D341Med (cell line): ENCODE measurements at regions not wholly inside any gene's neighbourhood (a gene's known extent, or its start where the extent isn't known, plus 50 kb on each side); places are given as distances from the start of the nearest gene placed in this dataset.

Experiments
- DNase-seq: peaks from one replicate; pipeline ENCODE4 v3.0.0; 2012; ENCODE audit warnings: low spot score

DNA sequence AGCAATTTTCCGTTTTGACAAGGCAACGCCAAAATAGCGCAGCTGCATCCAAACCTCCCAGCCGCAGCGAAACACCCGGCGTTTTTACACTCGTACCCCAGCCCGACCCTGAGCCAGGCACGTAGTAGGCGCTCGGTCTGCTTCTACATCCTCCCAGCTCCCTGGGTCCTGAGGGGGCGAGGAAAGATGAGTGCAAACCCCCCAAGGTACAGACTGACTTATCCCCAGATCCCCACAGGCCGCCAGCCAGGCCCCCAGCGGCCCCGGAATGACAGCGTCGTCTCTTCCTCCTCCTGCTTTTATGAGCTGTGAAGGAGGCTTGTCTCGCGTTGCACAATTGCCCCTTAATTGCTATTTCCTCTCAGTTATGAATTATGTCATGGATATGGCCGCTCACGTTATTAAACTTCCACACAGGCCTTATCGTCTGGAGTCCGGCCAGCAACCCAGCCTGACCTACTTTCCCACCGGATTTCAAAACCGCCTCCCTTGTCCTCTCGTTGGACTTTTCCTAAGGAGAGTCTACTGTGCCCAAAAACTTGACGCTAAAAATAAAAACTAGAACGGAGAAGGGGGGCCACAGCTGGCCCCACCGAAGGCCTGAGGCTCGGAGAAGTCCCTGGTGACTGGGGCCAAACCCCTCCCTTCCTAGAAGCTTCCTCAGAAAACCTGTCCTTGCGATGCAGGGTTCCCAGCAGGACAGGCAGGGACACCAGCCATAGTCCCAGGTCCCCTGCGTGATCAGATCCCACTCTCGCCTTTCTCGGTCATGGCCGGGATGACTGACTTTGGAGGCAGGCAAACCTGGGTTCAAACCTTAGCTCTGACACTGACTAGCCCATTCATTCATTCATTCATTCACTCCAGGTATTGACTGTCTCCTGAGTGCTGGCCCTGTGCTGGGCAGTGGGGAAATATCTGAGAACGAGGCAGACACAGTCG, 130.9 kb upstream of the PTPN1 start:
- no peak for DNase-seq

DNA sequence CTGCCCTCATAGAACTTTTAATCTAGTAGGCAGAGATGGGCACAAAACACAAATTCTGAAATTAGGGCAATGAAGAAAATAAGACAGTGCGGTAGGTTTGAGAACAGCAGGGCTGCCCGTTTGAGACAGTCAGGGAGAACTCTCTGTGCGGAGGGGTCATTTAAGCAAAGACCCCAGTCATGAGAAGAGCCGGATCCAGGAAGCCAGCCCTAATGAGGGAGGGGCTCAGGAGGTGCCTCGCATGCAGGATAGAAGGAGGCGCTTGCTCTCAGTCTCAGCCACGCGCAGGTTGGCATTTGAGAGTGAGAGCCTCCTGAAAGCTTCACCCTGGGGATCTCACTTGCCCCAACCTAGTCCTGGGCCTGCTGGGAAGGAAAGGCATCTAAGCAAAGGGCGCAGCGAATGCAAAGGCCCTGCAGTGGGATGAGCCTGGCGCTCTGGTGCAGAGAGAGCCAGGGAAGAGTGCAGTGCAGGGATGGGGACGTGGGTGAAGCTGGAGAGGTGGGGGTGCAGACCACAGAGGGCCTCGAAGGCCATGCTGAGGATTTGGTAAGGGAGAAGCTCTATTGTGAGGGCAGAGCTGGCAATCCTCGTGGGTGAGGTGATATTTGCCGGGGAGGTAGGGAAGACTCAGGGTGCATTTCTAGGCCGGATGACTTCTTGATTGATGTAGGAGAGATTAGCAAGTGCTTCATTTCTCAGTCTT, 130.0 kb upstream of the PTPN1 start:
- no peak for DNase-seq

- peak; percentile 69 for DNase-seq
Measured at GRCh38 chr20:50380697-50381040, 129.5 kb upstream of the PTPN1 start.

DNA sequence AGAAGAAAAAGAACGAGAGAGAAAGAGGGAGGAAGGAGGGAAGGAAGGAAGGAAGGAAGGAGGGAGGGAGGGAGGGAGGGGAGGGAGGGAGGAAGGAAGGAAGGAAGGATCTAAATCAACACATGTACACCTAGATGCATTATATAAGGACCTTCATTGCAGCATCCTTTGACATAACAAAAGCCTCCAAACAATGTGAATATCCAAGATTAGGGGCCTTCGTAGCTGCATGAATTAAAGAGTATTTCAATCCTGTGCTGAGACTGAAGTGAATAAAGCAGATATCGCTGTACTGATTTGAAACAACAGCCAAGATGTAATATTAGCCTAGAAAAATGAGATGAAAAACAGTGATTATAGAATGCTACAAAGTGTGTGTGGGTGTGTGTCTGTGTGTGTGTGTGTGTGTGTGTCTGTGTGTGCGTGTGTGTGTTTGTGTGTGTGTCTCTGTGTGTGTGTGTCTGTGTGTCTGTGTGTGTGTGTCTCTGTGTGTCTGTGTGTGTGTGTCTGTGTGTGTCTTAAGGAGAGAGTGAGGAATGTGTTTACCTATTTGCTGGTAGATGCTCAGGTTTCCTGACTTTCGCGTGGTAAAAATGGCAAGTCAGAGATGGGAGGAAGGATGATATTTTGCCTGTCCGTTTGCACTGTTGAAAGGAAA, 129.0 kb upstream of the PTPN1 start:
- DNase-seq: no peak

- no peak for DNase-seq
Measured at GRCh38 chr20:50381771-50382593, 128.2 kb upstream of the PTPN1 start.

- DNase-seq: no peak
Measured at GRCh38 chr20:50385733-50386640, 124.2 kb upstream of the PTPN1 start.

DNA sequence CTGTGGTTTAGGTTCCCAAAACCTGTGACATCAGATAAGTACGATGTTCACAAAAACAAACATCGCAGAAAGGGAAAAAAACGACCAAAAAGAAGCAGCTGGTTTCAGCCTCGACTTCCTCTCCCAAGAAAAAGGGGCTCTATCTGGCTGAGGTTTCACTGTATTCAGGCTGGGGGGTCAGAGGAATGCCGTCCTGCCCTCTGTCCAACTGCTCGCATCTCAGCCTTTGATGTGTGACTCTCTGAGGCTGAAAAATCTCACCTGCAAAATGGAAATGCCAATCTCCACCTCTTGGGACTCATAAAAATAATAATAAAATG, 123.6 kb upstream of the PTPN1 start:
- no peak for DNase-seq

- DNase-seq: no peak
Measured at GRCh38 chr20:50387218-50387995, 122.8 kb upstream of the PTPN1 start.

GRCh38 chr20:50387996-50388332, 122.2 kb upstream of the PTPN1 start:
- no peak for DNase-seq

GRCh38 chr20:50388733-50389437, 121.3 kb upstream of the PTPN1 start:
- DNase-seq: no peak

DNA sequence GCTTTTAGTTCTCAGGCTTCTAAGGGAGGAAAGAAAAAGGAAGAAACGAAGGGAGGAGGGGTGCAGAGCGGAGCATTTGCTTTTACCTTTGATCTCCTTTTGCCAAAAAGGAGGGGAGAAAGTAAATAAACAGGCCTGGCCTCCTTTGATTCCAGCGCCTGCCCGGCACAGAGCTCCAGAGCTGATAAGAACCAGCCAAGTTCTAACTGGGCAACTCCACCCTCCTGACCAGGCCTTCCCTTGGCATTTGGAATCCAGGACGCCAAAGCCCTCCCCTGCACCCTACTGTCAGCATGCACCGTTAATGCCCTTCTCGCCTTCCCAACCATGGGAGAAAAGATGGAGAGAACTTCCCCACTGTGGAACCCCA, 120.8 kb upstream of the PTPN1 start:
- no peak for DNase-seq

- no peak for DNase-seq
Measured at GRCh38 chr20:50389808-50390684, 120.1 kb upstream of the PTPN1 start.

DNA sequence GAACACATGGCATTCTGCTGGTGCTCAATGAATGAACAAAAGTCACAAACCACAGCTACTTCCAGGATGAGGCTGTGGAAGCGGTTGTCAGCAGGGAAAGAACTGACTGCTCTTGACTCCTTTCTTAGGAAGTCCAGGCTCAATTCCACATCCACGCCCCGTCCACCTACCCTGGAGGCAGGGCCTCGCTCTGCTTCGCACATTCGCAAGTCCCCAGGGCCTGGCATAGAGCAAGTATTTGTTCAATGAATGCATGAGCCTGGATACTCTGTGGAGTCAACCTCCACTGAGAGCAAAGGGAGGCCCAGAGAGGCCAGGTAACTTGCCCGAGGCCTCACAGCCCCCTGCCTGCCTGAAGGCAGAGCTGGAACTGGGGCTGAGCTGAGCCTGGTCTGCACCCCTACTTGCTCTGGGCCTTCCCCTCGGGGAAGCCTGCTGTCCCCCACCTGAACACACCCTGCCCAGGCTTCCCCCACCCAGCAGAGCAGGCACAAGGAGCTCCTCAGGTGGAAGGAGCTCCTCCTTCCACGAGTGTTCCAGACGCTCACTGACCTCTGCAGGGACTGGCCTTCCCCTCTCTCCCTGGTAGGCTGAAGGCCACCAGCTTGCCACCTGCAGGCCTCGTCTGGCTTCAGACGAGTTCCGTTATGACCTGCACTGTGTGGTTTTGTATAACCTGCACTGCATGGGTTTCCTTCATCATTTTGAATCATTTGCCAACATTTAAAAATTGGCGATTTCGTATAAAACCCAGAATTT, 119.3 kb upstream of the PTPN1 start:
- DNase-seq: no peak

DNA sequence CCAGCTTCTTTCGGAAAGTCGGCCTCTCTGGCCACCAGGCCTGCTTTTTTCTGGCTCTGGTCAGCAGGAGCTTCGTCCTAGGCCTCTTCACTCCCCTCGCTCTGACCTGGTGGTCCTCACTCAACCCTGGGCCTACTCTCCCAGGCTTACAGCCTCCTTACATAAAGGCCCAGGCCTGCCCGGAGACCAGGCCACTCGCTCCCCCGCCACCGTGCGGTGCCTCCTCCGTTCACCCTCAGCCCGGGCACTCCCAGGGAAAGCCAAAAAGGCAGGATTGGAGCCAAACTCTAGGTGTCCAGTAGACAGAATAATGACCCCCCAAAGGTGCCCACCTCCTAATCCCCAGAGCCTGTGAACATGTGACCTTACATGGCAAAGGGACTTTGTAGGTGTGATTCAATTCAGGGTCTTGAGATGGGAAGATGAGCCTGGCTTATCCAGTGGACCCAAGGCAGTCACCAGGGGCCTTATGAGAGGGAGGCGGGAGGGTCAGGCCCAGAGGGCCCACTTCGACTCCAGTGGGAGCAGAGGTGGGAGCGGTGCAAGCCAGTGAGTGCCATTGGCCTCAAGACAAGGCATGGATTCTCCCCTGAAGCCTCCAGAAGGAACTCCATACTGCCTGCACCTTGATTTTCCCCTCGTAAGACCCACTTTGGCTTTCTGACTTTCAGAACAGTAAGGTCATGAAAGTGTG, 118.6 kb upstream of the PTPN1 start:
- DNase-seq: no peak

- DNase-seq: no peak
Measured at GRCh38 chr20:50392138-50392866, 117.9 kb upstream of the PTPN1 start.

DNA sequence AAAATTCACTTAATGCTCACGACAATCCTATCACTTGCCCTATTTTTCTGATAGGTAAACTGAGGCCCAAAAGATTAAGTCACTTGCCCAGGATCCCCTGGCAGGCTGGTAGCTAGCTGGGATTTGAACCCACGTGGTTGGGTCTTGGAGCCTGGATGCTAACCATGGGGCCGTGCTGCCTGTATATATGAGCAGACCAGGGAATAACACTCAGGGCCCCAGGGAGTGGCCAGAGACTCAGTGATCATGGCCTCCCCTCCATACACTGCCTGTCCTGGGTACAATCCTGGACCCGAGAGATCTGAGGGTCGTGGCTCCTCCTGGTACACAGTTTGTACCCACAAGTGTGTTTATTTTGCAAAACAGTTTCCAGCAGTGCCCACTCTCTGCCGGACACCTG, 116.9 kb upstream of the PTPN1 start:
- no peak for DNase-seq
